HepG2 (cell line): ENCODE measurements at regions not wholly inside any gene's neighbourhood (a gene's known extent, or its start where the extent isn't known, plus 50 kb on each side); places are given as distances from the start of the nearest gene placed in this dataset.

Experiments
- ATAC-seq: fragments of 200-7000 bp; cut with Tn5 transposase; 3 replicates; pipeline ENCODE4 v1.9.1; 2020; ENCODE audit warnings: mild to moderate bottlenecking, moderate library complexity
- BruUV-seq: library from RNA; stranded (reverse); fragments of 400-500 nt; replicated peaks from 2 replicates; lab custom pipeline; 2021; lab: Mats Ljungman, UMichigan
- CTCF ChIA-PET: fragments of 300-600 bp; formaldehyde crosslinking; extraction: SDS; loops from one replicate; lab custom pipeline; 2021; ENCODE audit warnings: low total read pairs, inconsistent platforms, low intra/inter-chr PET ratio; lab: Yijun Ruan, JAX
- POLR2A ChIA-PET: fragments of 350-600 bp; sonication (Branson Sonifier 250); formaldehyde crosslinking; loops from one replicate; lab custom pipeline; 2020; ENCODE audit warnings: antibody characterized with exemption, inconsistent platforms; lab: Yijun Ruan, JAX
- DNase-seq: peaks from one replicate; pipeline ENCODE4 v3.0.0-alpha.2; 2015; ENCODE audit warnings: low spot score
- FAIRE-seq: peaks from 3 replicates; lab custom pipeline; 2011; peaks lifted over from hg19 to GRCh38; lab: Jason Lieb, UNC
- H2AFZ ChIP-seq: one replicate; pipeline ENCODE4 v1.6.1; 2011; ENCODE audit warnings: low read length, inconsistent platforms
- H3K27ac ChIP-seq: fragments of 300-600 bp; 3 replicates; pipeline ENCODE4 v1.8.0; 2011; ENCODE audit warnings: mixed run types, mild to moderate bottlenecking, mixed read lengths, low read length, inconsistent platforms; ENCODE audit not compliant: insufficient read depth; ENCODE audit errors: extremely low read length
- H3K27me3 ChIP-seq, 2 experiments: fragments of 200-600 bp in 1 of 2; 2 replicates in 1 of 2; 3 replicates in 1 of 2; pipeline versions ENCODE4 v1.6.0 to v1.8.0; 2011; ENCODE audit warnings: low read length in 2 of 2, mild to moderate bottlenecking in 2 of 2, moderate library complexity in 2 of 2, inconsistent platforms in 1 of 2; ENCODE audit not compliant: insufficient read depth in 2 of 2, control insufficient read depth in 1 of 2
- H3K36me3 ChIP-seq, 2 experiments: fragments of 200-600 bp in 1 of 2; replicated peaks in 1 of 2; 2 replicates in 1 of 2; 3 replicates in 1 of 2; pipeline versions ENCODE4 v1.5.1 to v1.8.0; 2011; ENCODE audit warnings: low read length in 2 of 2, inconsistent platforms in 1 of 2; ENCODE audit not compliant: insufficient read depth in 2 of 2, control insufficient read depth in 1 of 2
- H3K4me1 ChIP-seq: 2 replicates; pipeline ENCODE4 v1.5.1; 2012; ENCODE audit warnings: low read length, inconsistent platforms; ENCODE audit not compliant: insufficient read depth
- H3K4me2 ChIP-seq: 2 replicates; pipeline ENCODE4 v1.6.0; 2011; ENCODE audit warnings: low read depth, low read length, inconsistent platforms
- H3K4me3 ChIP-seq, 3 experiments: fragments of 200-600 bp in 1 of 3; sonication (generic), shearing (Covaris generic) in 1 of 3; replicated peaks in 1 of 3; 2 replicates each; pipeline ENCODE4 v1.5.1; 2011 to 2016; ENCODE audit warnings: low read length in 3 of 3, inconsistent platforms in 2 of 3, low read depth in 2 of 3, mild to moderate bottlenecking in 2 of 3, control low read depth in 1 of 3, mixed read lengths in 1 of 3; ENCODE audit not compliant: insufficient read depth in 1 of 3
- H3K79me2 ChIP-seq: one replicate; pipeline ENCODE4 v1.6.1; 2011; ENCODE audit warnings: low read length, inconsistent platforms; ENCODE audit not compliant: insufficient read depth
- H3K9ac ChIP-seq: 2 replicates; pipeline ENCODE4 v1.6.0; 2011; ENCODE audit warnings: mild to moderate bottlenecking, low read depth, low read length, inconsistent platforms; ENCODE audit not compliant: insufficient read depth
- H3K9me3 ChIP-seq: 2 replicates; pipeline ENCODE4 v1.5.1; 2012; ENCODE audit warnings: mild to moderate bottlenecking, low read length
- H4K20me1 ChIP-seq: 2 replicates; pipeline ENCODE4 v1.6.0; 2011; ENCODE audit warnings: inconsistent platforms, mild to moderate bottlenecking, low read length, moderate library complexity; ENCODE audit not compliant: insufficient read depth
- HNRNPL ChIP-seq: fragments of 200-400 bp; formaldehyde crosslinking; IDR thresholded peaks from 2 replicates; pipeline ENCODE4 v1.6.1; 2017; ENCODE audit warnings: mild to moderate bottlenecking, low read depth, low read length
- IRX3 ChIP-seq: sonication (generic); formaldehyde crosslinking; IDR thresholded peaks from 2 replicates; pipeline ENCODE4 v1.8.1; 2023; ENCODE audit warnings: mild to moderate bottlenecking, low read depth, missing genetic modification reagents, borderline replicate concordance
- TCF12 ChIP-seq, 2 experiments: fragments of 450-650 bp in 1 of 2; sonication (generic) in 1 of 2; formaldehyde crosslinking in 1 of 2; IDR thresholded peaks; 2 replicates each; pipeline versions ENCODE4 v1.6.1 to v1.8.0; 2017 to 2022; ENCODE audit warnings: antibody characterized with exemption in 1 of 2, mild to moderate bottlenecking in 1 of 2, missing genetic modification reagents in 1 of 2, moderate library complexity in 1 of 2
- ZFP36L2 ChIP-seq: sonication (generic); formaldehyde crosslinking; IDR thresholded peaks from 2 replicates; pipeline ENCODE4 v1.4.0; 2020; ENCODE audit warnings: missing genetic modification reagents
- ZNF253 ChIP-seq: sonication (generic); formaldehyde crosslinking; IDR thresholded peaks from 2 replicates; pipeline ENCODE4 v1.8.0; 2022; ENCODE audit warnings: mild to moderate bottlenecking, missing genetic modification reagents, borderline replicate concordance
- ZNF619 ChIP-seq: sonication (generic); formaldehyde crosslinking; IDR thresholded peaks from 2 replicates; pipeline ENCODE4 v1.4.0; 2020; ENCODE audit warnings: mild to moderate bottlenecking, missing genetic modification reagents
- ZNF737 ChIP-seq: sonication (generic); formaldehyde crosslinking; IDR thresholded peaks from 2 replicates; pipeline ENCODE4 v1.5.0; 2020; ENCODE audit warnings: missing genetic modification reagents, mild to moderate bottlenecking, borderline replicate concordance
- ZNF839 ChIP-seq: sonication (generic); formaldehyde crosslinking; IDR thresholded peaks from 2 replicates; pipeline ENCODE4 v1.4.0; 2020; ENCODE audit warnings: missing genetic modification reagents, mild to moderate bottlenecking, borderline replicate concordance
- WGBS: methylation state at CpG from one replicate; pipeline ENCODE4 v1.1.6; 2017; ENCODE audit warnings: low lambda C conversion rate; 5-methylcytosine and 5-hydroxymethylcytosine counted together
- in situ Hi-C: cut with HindIII; loops from 2 replicates; pipeline ENCODE4 v1.10.0; 2017; ENCODE audit warnings: low pct_unique_long_range_greater_than_20kb; ENCODE audit not compliant: extremely low pct_ligation_motif_present
- intact Hi-C: fragments of 100-400 bp; cut with micrococcal nuclease; formaldehyde crosslinking; loops from one replicate; pipeline ENCODE4 v1.10.0; 2022; ENCODE audit not compliant: unreplicated experiment
- TF ChIP-seq, protein P1 (sequence below): IDR thresholded peaks from 2 replicates; pipeline ENCODE4 v1.6.1; 2016; ENCODE audit warnings: missing biosample characterization, missing genetic modification reagents, low read depth
- TF ChIP-seq, protein P2 (sequence below): sonication (generic); formaldehyde crosslinking; IDR thresholded peaks from 2 replicates; pipeline ENCODE4 v1.9.0; 2022; ENCODE audit warnings: missing genetic modification reagents, mild to moderate bottlenecking, borderline replicate concordance
- TF ChIP-seq, protein P3 (sequence below): sonication (generic); formaldehyde crosslinking; IDR thresholded peaks from 2 replicates; pipeline ENCODE4 v1.8.0; 2022; ENCODE audit warnings: mild to moderate bottlenecking, missing genetic modification reagents; ENCODE audit not compliant: insufficient replicate concordance
- TF ChIP-seq, protein P4 (sequence below): IDR thresholded peaks from 2 replicates; pipeline ENCODE4 v1.6.1; 2016; ENCODE audit warnings: missing genetic modification reagents, missing compliant biosample characterization

DNA sequence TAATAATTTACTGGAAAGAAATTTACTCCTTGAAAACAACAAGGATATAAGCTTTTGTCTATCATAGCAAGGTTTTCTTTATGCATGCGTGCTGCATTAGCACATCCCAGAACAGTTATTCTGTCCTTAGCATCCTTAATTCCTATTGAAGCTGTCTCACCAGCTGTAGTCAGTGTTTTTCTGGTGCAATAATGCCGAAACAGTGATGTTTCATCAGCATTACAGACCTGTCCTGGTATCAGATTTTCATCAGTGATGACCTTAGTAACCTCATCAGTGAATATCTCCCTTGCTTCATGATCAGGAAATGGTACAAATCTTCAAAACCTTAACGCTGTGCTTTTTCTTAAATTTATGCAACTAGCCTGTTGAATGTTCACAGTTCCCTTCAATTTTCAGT is 264.7 kb upstream of the STARD13 start:
- Histone ChIP-seq H3K4me1 (peaks cover 13% of the 10 kb centered on the region), H3K9me3 (no peaks in the 10 kb centered on the region), H3K36me3 (no peaks in the 10 kb centered on the region; a peak in 3 of 5 replicates), H3K4me2 (no peak overlapping the region), H3K79me2 (no peaks in the 10 kb centered on the region), H3K27ac (no peak overlapping the region), H2AFZ (no peak overlapping the region), H3K27me3 (no peaks in the 10 kb centered on the region), H3K4me3 (no peak overlapping the region), H4K20me1 (no peaks in the 10 kb centered on the region), H3K9ac (no peak overlapping the region)
- WGBS = 90% methylated on average over 3 of the region's 3 CpGs
- no TSS peak for BruUV-seq
- FAIRE-seq (no peak), DNase-seq (no peak), ATAC-seq (no peak)
- ChIA-PET CTCF (no interaction called here), POLR2A (no interaction called here)
- intact Hi-C loops (no loop called here), in situ Hi-C loops (no loop called here)
- TF ChIP-seq ZNF619 (CRISPR knock-in tag) (no peak), TCF12 (IDR thresholded peaks at IDR 0.05) (no peak), TCF12 (CRISPR knock-in tag; IDR thresholded peaks at IDR 0.05) (no peak), ZNF839 (CRISPR knock-in tag) (no peak), ZFP36L2 (CRISPR knock-in tag) (no peak), IRX3 (CRISPR knock-in tag) (no peak), ZNF253 (CRISPR knock-in tag) (no peak), ZNF737 (CRISPR knock-in tag) (no peak), HNRNPL (no peak)
- TF ChIP-seq, protein P1, sequence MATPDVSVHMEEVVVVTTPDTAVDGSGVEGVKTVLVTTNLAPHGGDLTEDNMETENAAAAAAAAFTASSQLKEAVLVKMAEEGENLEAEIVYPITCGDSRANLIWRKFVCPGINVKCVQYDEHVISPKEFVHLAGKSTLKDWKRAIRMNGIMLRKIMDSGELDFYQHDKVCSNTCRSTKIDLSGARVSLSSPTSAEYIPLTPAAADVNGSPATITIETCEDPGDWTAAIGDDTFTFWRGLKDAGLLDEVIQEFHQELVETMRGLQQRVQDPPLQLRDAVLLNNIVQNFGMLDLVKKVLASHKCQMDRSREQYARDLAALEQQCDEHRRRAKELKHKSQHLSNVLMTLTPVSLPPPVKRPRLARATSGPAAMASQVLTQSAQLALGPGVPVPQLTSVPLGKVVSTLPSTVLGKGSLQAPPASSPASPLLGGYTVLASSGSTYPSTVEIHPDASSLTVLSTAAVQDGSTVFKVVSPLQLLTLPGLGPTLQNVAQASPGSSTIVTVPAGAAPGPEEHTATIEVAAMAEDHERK = no peak
- TF ChIP-seq, protein P2, sequence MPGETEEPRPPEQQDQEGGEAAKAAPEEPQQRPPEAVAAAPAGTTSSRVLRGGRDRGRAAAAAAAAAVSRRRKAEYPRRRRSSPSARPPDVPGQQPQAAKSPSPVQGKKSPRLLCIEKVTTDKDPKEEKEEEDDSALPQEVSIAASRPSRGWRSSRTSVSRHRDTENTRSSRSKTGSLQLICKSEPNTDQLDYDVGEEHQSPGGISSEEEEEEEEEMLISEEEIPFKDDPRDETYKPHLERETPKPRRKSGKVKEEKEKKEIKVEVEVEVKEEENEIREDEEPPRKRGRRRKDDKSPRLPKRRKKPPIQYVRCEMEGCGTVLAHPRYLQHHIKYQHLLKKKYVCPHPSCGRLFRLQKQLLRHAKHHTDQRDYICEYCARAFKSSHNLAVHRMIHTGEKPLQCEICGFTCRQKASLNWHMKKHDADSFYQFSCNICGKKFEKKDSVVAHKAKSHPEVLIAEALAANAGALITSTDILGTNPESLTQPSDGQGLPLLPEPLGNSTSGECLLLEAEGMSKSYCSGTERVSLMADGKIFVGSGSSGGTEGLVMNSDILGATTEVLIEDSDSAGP (CRISPR knock-in tag) = no peak
- TF ChIP-seq, protein P3, sequence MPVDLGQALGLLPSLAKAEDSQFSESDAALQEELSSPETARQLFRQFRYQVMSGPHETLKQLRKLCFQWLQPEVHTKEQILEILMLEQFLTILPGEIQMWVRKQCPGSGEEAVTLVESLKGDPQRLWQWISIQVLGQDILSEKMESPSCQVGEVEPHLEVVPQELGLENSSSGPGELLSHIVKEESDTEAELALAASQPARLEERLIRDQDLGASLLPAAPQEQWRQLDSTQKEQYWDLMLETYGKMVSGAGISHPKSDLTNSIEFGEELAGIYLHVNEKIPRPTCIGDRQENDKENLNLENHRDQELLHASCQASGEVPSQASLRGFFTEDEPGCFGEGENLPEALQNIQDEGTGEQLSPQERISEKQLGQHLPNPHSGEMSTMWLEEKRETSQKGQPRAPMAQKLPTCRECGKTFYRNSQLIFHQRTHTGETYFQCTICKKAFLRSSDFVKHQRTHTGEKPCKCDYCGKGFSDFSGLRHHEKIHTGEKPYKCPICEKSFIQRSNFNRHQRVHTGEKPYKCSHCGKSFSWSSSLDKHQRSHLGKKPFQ (CRISPR knock-in tag) = no peak
- TF ChIP-seq, protein P4, sequence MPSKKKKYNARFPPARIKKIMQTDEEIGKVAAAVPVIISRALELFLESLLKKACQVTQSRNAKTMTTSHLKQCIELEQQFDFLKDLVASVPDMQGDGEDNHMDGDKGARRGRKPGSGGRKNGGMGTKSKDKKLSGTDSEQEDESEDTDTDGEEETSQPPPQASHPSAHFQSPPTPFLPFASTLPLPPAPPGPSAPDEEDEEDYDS (CRISPR knock-in tag) = no peak
